Activated T-cell treated with anti-CD3 and anti-CD28 coated beads for 1 hour (primary cell): ENCODE measurements at regions not wholly inside any gene's neighbourhood (a gene's known extent, or its start where the extent isn't known, plus 50 kb on each side); places are given as distances from the start of the nearest gene placed in this dataset.

Experiments used
- DNase-seq: peaks from one replicate; pipeline ENCODE4 v3.0.0-alpha.2; 2020; ENCODE audit warnings: low read depth

DNA sequence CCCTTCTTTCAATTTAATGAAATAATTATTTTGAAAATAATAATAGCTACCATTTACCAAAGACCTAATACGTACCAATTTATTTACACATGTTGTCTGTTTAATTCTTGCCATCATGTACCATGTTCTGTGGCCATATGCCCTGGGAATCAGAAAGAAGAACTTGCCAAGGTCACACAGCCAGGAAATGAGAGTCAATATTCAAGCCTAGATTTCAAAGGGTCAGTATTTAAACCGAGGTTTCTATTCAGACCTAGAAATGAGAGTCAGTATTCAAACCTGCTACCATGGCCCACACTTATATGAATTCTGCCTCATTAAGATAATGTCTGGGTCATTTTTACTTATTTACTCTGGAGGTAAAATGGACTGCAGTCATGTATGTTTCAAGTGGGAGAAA is 103.6 kb upstream of the TBL1XR1 start:
- DNase-seq = no peak

DNA sequence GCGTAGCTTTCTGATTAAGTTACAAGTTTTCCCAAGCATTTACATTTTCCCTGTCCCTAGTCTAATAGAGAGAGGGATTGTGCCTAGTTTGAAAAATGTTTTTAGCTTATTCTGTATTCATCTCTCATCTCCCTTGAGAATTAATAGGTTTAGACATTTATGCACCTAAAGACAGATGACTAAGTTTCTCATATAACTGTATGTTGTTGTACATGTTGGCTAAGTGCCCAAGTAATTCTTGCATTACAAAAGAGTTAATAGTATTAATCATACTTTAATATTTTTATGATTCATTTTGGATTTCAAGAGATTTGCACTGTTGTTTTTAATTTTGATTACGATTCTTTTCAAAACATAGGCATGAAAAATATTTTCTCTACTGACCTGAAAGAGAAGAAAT is 109.0 kb upstream of the TBL1XR1 start:
- no peak for DNase-seq

DNA sequence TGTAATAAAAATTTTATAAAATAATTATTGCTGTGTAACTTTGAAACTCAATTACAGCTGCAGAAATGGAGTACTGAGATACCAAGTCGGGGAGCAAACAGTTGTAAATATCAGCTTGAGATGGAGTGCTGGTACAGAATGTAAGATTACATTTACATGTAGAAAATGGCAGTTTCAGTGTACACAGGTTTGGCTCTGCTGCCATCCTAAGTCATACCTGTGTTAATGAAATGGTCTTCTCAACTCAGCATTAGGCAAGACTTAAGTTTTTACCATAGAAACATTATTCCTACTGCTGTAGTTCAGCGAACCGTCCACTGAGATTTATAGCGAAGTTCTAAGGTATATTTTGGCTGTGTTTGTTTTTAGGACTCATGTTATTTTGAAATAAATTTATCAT is 110.1 kb upstream of the TBL1XR1 start:
- no peak for DNase-seq

DNA sequence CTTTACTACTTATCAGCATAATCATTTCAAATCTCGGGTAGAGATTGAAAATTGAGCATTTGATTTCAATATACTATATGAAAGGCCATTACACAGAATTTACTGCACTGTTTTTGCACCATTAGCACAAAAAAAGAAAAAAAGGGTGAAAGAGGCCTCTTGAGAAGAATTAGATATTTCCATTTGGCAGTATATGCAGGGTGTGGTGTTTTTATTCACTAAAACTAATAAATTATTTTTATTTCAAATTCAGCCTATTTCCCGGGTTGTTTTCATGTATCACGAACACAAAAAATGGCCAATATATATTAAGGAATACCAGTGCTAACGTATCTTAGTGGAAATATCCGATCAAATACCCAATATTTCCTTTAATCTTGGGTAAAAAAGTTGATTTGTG is 110.5 kb upstream of the TBL1XR1 start:
- no peak for DNase-seq

DNA sequence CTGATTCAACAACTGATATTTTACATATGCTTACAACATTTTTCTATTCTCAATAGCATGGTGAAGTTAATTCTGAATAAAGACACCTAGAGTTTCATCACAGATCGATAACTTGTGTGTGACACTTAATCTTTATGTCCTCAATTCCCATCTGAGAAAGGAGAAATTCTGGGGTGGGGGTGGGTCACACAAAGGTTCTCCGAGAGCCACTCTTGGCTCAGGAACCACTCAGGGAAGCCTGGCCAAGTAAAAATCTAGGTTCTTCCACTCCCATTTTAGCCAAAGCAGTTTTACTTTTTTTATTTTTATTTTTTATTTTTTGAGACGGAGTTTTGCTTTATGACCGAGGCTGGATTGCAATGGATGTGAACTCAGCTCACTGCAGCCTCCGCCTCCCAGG is 111.0 kb upstream of the TBL1XR1 start:
- DNase-seq = no peak

DNA sequence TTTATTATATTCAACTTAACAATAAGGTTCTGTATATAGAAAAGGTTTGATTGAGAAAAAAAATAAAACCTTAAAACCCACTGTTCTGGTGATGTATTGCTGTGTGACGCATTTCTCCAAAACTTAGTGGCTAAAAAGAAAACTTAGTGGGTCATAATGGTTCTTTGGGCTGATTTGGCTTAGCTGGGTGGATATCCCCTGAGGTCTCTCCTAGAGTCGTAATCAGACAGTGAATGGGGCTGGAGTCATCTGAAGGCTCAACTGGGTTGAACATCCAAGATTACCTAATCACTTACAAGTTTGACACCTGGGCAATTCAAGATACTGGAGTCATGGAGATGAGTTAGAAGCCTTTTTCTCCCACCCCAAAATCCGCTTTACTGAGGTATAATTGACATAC is 111.6 kb upstream of the TBL1XR1 start:
- DNase-seq = no peak

DNA sequence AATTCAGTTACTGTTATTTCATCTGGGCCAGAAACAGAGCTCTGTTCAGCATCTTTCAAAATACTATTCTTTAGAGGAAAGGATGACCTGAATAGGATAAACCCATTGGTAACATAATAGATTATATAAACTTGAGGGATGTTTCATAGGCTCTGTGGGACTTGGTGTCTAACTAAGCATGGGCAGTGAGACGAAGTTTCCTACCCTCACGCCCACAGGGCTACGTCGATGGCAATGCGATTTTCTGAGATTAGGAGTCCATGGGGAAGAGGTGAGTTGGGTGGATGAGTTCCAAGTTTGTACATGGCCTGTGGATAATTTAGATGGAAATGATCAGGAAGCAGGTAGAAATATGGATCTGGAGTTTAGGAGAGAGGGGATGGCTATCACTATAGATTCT is 115.2 kb upstream of the TBL1XR1 start:
- no peak for DNase-seq

DNA sequence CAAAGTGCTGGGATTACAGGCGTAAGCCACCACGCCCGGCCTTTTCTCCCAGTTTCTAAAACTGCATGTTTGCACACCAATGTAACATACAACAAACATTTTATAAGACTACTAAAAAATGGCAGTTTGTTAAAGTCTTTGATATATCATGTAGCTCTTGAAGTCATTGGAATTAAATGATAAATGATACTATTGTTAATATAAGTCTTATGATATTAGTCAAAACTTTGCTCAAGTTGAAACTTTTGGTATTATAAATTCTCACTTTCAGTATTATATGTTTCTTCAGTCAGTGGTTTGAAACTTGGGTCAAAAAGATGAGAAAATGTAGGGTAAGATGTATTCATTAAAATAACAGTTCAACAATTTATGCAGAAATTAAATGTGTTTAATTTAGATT is 117.6 kb upstream of the TBL1XR1 start:
- DNase-seq = no peak

DNA sequence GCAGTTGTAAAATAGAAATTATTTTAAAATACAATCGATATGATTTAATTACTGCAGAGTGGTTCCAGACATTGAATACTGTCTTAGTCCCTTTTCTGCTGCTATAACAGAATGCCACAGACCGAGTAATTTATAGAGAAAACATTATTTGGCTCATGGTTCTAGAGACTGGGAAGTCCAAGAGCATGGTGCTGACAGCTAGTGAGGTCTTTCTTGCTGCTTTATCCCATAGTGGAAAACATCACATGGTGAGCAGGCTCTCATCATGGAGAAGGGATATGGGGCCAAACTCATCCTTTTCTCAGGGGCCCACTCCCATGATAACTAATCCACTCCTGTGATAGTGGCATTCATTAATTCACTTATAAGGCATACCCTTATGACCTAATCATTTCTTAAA is 120.0 kb upstream of the TBL1XR1 start:
- DNase-seq = no peak

DNA sequence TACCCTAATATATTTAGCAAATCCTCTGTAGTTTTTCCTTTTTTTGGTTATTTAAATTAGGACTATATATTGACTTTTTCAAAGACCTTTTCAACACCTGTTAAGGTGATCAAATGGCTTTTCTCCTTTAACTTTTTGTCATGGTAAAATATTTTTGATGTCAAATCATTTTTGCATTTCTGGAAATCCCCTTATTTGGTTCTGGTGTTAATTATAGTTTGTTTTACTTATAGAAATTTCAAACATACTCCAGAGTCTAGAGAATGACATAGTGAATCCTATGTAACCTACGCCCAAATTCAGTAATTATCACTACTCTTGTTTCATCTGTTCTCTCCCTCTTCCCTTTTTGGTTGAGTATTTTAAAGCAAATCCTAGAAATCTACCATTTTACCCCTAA is 121.3 kb upstream of the TBL1XR1 start:
- no peak for DNase-seq

DNA sequence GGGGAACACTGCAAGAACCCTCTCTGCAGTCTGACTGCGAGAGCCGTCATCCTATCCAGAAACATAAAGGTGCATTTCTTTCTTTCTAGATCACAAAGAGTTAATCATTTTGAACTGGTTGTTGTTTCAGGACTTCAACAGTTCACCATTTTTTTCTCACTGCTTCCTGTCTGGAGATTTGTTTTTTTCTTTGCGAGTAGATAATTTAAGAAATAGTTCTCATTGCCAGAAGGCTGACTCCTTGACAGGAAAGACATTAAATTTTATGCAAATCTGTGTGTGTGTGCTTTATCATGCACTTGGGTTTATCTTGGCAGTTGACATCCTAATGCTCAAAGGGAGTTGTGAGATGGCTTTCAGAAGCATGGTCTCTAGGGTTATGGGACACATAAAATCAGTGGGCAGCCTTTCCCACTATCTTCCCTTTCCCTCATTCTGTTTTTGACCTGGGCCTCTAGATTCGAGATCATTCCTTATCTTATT is 123.5 kb upstream of the TBL1XR1 start:
- DNase-seq = no peak

DNA sequence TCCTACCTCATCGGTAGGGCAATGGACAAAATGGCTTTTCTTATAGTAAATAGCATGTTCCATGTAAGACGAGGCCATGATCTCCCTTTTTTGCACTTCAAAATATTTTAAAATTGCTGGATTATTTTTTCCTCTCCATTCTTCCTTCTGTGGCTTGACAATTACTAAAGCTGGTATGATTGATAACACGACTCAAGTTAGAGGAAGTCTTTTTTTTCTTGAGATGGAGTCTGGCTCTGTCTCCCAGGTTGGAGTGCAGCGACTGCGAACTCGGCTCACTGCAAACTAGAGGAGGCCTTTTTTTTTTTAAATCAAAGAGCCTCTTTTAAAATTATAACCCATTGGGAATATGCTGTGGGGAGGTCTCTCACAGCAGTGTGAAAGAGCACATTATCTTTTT is 124.5 kb upstream of the TBL1XR1 start:
- DNase-seq = no peak

DNA sequence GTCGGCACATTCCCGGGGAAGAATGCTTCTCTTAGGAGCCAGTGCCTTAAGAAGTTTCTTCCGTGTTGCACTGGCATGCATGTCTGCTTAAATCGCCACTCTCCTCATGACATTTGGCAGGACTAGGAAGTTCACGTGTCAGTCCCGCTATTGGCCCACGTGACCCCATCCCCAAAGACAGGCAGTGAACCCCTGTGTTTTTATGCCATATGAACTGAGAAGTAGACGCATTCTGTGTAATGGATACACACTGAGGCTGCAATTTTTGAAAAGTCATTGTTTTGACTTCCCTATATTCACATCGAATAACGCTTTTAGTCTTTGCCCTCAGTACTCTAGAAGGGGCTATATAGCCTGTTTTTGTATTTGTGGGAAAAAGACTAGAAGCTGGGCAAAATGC is 125.6 kb upstream of the TBL1XR1 start:
- no peak for DNase-seq

DNA sequence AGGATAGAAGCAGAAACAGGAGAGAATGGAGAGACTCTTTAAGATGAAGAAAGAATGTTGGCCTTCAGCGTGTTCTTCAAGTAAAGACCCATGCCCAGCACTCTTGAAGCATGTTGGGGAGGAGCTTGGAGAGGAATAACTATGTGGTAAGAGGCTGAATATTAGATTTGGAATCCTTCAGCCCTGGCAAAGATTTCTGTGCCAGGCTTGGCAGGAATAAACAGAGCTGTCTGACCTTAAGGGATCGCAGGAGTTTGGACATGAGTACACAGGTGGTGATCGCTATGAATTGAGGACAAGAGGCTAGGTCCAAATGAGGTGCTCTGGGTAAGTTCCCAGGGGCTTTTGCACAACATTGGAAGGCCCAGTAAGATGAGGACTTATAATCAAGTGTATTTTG is 132.6 kb upstream of the TBL1XR1 start:
- no peak for DNase-seq

DNA sequence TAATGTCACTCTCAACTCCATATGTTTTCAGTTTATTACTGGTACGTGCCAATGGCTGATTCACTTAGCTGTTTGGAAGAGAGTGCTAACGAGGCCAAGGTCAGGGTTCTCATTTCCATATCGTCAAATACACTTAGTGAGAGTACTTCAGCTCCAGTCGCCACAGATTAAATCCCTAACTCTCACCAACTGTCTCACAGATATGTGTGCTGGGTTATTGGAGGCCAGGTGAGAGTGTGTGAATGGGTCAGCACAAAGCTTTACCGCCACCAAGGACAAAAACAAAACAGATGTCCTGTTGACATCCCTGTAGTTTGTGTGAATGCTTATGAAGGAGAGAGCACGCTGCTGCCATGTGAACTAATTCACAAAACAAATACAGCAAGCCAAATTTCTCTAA is 133.5 kb upstream of the TBL1XR1 start:
- no peak for DNase-seq

DNA sequence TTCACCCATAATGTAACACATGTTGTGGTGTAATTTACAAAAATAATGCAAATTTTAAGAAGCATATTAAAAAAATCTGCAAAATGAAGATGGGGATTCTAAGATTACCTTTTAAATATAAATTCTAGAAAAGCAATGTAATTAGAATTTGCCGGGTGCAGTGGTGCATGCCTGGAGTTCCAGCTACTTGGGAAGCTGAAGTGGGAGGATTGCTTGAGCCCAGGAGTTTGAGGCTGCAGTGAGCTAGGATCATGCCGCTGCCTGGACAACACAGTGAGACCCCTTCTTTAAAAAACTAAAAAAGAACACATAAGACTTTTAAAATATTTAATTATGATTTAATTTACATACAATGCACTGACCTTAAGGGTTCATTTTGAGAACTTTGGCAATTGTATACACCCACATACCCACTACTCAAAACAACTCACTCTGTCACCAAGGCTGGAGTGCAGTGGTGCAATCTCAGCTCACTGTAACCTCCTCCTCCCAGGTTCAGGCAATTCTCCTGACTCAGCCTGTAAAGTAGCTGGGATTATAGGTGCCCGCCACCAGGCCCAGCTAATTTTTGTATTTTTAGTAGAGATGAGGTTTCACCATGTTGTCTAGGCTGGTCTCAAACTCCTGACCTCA is 134.0 kb upstream of the TBL1XR1 start:
- no peak for DNase-seq

DNA sequence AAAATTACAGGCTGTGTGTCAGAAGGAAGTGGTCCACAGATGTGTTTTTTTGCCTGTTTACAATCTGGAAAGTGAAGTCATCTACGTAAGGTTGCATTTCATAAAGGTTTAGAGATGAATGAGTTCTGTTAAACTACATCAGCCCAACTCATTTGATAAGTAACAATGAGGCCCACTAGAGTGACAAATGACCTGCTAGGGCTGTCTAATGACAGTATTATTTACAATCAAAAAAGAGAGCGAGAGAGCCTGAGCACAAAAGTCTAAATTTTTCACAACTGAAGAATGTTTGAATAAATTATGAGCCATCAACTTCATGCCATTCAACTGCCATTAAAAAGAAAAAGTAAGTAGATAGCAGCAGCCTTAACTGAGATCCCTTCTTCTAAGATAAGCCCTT is 135.7 kb upstream of the TBL1XR1 start:
- no peak for DNase-seq

DNA sequence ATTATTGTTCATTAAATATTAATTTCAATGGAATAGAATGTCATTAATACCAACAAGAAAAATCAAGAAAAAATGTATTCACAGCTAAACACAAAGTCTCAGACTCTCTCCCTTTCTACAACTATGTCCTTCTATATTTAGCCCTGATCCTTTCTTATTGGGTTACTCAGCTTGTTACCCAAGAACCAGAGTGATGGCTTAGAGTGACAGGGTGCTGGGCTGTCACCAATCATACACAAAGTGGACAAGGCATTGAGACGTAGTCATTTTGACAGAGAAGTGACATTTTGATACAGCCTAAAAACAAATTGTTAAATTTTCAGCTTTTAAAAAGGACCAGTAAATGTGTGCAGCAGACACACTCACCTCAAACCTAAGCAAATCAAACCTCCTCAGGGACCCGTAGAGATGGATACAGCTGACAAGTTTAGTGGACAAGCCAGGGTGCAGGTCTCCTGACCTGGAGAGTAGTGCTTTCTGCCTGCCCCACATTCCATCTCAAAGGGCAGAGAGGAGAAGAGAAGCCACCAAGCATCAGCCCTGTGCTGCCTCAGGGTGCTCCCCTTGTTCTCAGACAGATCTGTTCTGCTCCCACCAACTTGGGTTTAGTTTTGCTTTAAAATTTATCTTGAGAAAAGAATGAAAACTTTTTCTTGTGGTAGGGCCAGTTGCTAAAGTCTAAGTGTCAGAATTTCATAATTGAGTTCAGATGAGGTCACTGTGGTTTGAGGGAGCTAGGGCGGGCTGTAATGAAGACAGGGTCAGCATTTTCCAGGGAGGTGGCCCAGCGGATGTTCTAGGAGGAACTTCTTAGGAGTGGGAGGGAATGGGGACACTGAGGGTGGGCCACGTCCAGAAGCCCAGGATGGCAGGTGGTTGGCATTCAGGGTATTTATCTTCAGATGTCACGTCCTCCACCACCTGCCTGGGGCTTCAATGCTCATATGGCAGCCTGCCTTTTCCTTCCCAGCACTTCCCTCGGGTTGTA is 136.5 kb upstream of the TBL1XR1 start:
- no peak for DNase-seq

DNA sequence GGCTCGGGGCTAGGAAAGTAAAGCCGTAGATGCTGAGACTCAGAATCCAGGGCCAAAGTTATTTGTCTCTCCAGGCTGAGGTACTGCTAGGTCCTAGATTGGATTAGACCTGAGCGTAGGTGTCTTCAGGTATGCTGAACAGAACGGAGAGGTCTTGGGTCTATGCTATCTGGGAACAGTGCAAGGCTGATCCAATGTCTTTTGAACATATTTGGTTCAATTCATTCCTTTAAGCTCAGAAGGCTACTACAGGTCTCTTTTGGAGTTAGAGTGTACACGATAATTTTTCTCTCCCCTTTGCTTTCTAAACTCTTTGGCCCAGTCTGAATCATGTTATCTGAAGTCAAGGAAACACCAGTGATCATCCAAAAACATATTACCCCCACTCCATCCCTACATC is 137.5 kb upstream of the TBL1XR1 start:
- DNase-seq = no peak

DNA sequence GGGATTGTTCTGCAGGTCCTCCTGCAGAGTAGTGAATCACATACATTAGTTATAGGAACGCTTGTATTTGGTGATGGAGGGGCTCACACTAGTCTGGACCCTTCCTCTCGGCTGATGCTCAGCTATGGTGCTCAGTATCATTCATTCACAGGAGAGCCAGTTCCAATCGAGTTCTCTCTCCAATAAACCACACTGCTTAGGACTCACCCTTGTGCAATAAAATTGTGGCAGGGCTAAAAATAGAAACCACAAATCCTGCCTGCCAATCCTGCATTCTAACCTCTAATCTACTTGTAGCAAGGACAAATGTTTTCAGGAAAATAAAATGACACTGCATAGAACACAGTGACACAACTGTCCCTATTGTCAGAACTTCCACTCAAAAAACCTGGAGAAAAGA is 138.4 kb upstream of the TBL1XR1 start:
- no peak for DNase-seq

DNA sequence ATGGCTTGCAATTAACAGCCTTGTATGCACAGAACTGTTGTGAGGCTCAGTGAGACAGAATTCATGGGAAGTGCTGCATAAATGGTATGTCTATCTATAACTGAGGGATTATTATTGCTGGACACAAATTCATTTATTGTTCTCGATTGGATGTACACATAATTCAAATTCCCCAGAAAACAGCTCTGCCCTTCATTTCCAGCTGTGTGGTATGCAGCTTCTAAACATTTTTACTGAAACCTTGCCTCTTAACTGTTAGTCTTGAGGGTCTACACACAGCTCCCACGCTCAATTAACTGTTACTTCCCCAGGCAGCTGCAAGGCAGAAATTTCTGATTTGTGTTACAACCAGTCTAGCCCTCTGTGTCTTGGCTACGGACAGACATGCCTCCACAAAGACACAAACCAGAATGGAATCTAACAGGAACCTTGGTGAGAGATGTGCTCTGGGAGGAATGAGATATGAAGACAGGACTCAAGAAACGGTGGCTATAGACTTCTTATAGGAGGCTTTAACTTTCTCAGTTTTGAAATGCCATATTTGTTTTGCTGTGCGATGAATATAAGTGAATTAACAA is 139.7 kb upstream of the TBL1XR1 start:
- no peak for DNase-seq

DNA sequence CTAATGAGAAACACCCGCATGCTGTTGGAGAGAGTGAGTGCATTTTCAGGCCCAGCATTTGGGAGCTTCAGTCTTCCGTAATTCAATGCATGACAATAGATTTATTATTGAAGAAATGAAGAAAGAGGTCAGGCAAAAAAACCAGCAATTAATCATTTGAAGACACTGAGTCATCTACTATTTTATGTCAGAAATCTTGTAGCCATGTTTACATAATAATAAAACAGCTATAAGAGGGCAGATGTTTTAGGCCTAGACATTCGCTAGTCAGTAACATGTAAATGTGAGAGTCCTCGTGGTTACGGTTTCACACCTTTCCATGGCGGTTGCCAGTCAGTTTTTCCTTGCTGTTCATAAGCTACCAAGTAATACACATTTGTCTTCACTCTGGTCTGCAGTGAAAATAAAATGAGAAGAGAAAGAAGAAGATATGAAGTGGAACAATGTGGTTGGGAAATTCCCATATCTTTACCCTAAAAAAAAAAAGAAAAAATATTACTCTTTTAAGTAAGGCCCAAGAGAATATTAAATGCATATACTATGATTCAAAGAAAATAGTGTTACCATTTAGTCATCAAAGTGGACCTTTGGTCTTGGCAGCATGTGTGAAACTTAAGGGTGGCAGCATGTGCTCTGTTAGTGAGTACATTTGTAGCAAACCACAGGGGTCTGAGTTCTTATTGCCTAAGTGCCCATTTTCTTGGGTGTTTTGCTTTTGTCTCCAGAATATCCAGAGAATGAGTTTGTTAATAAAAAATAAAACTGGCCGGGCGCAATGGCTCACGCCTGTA is 140.5 kb upstream of the TBL1XR1 start:
- DNase-seq = no peak
